ENCODE measurements at regions not wholly inside any gene's neighbourhood (a gene's known extent, or its start where the extent isn't known, plus 50 kb on each side); places are given as distances from the start of the nearest gene placed in this dataset.

DNA sequence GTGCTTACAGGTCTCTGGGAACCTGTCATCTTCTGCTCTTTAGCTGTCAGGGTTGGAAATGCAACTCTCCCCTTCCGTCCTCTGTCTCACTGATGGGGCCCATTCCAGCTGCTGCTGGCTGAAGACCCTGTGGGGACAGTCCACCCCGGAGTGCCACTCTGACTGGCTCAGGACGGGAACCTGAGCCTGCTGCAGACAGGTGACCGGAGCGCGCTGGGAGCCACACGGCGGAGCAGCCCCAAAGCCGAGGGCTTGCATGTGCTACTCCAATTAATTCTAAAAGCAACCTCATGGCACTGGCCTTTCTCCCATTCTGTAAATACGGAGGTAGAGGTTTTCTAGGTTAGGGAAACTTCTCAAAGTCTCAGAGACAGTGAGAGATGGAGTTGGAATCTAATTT, 223.5 kb upstream of the PITRM1 start:
- TF ChIP-seq, protein P1, sequence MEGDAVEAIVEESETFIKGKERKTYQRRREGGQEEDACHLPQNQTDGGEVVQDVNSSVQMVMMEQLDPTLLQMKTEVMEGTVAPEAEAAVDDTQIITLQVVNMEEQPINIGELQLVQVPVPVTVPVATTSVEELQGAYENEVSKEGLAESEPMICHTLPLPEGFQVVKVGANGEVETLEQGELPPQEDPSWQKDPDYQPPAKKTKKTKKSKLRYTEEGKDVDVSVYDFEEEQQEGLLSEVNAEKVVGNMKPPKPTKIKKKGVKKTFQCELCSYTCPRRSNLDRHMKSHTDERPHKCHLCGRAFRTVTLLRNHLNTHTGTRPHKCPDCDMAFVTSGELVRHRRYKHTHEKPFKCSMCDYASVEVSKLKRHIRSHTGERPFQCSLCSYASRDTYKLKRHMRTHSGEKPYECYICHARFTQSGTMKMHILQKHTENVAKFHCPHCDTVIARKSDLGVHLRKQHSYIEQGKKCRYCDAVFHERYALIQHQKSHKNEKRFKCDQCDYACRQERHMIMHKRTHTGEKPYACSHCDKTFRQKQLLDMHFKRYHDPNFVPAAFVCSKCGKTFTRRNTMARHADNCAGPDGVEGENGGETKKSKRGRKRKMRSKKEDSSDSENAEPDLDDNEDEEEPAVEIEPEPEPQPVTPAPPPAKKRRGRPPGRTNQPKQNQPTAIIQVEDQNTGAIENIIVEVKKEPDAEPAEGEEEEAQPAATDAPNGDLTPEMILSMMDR (IDR thresholded peaks at IDR 0.05; ENCODE audit: low read depth, low read length) = no peak
- no peak overlapping the region for H3K4me3 ChIP-seq (ENCODE audit: low read depth, low read length)

DNA sequence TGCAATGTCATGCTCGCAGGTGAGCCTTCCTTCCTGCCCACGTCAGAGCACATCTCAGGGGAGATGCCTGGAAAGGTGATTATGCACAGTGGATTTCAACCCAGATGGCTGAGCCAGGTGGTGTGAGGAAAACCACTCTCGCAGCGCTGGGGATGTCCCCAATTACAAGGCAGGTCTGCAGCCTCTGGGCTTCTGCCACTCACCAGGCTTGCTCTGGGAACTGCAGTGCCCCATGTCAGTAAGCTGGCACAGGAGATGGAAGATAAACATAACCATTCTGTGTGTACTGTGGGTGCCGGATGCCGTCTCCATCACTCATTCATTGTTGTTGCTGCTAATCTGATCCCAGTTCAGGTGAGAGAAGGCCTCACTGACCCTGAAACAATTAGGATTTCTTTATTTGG, 222.9 kb upstream of the PITRM1 start:
- TF ChIP-seq, protein P1 (IDR thresholded peaks at IDR 0.05; ENCODE audit: low read depth, low read length) = no peak
- H3K4me3 ChIP-seq (ENCODE audit: low read depth, low read length) = no peak overlapping the region

GRCh38 chr10:3395041-3395440, 222.5 kb upstream of the PITRM1 start:
- H3K4me3 ChIP-seq (ENCODE audit: low read depth, low read length) = no peak overlapping the region
- TF ChIP-seq, protein P1 (IDR thresholded peaks at IDR 0.05; ENCODE audit: low read depth, low read length) = no peak

DNA sequence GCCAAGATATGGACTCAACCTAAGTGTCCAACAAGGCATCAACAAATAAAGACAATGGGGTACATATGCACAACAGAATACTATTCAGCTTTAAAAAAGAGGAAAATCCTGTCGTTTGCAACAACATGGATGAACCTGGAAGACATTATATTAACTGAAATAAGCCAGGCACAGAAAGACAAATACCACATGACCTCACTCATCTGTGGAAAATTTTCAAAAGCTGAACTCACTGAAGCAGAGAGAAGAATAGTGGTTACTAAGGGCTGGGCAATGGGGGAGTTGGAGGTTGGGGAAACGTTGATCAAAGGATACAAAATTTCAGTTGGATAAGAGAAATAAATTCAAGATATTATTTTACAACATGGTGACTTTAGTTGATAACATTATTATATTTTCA, 221.4 kb upstream of the PITRM1 start:
- H3K4me3 ChIP-seq (ENCODE audit: low read depth, low read length) = no peak overlapping the region
- TF ChIP-seq, protein P1 (IDR thresholded peaks at IDR 0.05; ENCODE audit: low read depth, low read length) = no peak

DNA sequence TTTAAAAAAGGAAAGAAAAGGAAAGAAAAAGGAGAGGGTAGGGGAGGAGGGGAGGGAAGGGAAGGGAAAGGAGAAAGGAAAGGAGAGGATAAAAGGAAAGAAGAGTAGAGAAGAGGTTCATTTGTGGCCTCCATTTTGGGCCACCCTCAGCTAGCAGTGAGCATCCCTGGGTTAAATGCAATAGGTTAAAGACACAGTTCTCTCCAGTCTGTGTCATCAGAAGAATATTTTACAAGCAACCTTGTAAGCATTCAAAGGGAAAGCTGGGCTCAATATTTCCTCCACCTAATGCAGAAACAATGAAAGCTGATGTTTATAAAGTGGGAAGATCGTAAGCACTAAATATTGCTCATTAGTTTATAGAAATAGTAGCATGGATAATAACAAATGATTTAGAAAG, 219.1 kb upstream of the PITRM1 start:
- no peak overlapping the region for H3K4me3 ChIP-seq (ENCODE audit: low read depth, low read length)
- TF ChIP-seq, protein P1 (IDR thresholded peaks at IDR 0.05; ENCODE audit: low read depth, low read length) = no peak

GRCh38 chr10:3389130-3389529, 216.5 kb upstream of the PITRM1 start:
- H3K4me3 ChIP-seq (ENCODE audit: low read depth, low read length) = no peak overlapping the region
- TF ChIP-seq, protein P1 (IDR thresholded peaks at IDR 0.05; ENCODE audit: low read depth, low read length) = no peak

- no peak overlapping the region for H3K4me3 ChIP-seq (ENCODE audit: low read depth, low read length)
- TF ChIP-seq, protein P1 (IDR thresholded peaks at IDR 0.05; ENCODE audit: low read depth, low read length) = no peak
Measured at GRCh38 chr10:3385487-3385886, 212.9 kb upstream of the PITRM1 start.

Measured in WI38 (cell line).